Tibial nerve (tissue), 4 donors: ENCODE measurements at regions not wholly inside any gene's neighbourhood (a gene's known extent, or its start where the extent isn't known, plus 50 kb on each side); places are given as distances from the start of the nearest gene placed in this dataset.

Experiments used
- CTCF ChIP-seq, 5 experiments: fragments of 200-600 bp in 3 of 5; fragments of 450-650 bp in 2 of 5; sonication (generic) in 3 of 5; IDR thresholded peaks; one replicate each; pipeline ENCODE4 v1.5.1; 2016 to 2019; ENCODE audit warnings: antibody characterized with exemption in 5 of 5, mild to moderate bottlenecking in 3 of 5, moderate library complexity in 2 of 5
- EP300 ChIP-seq, 2 donors: sonication (generic); formaldehyde crosslinking; IDR thresholded peaks; one replicate each; pipeline ENCODE4 v1.6.1; 2017; ENCODE audit warnings: antibody characterized with exemption in 2 of 2, mild to moderate bottlenecking in 1 of 2
- POLR2A ChIP-seq, 2 donors: fragments of 450-650 bp; IDR thresholded peaks; one replicate each; pipeline ENCODE4 v1.6.1; 2017; ENCODE audit warnings: antibody characterized with exemption in 2 of 2, mild to moderate bottlenecking in 2 of 2, moderate library complexity in 2 of 2

- TF ChIP-seq CTCF (IDR thresholded peaks at IDR 0.05) (no peak), EP300 (IDR thresholded peaks at IDR 0.05) (no peak), POLR2A (IDR thresholded peaks at IDR 0.05) (no peak)
These were observed 1316.9 kb upstream of the TENM3 start for GRCh38 chr4:180926277-180926676.
